Tibial nerve (tissue), 3 donors: ENCODE measurements at regions not wholly inside any gene's neighbourhood (a gene's known extent, or its start where the extent isn't known, plus 50 kb on each side); places are given as distances from the start of the nearest gene placed in this dataset.

Source experiments
- POLR2A ChIP-seq, 2 donors: fragments of 450-650 bp; IDR thresholded peaks; one replicate each; pipeline ENCODE4 v1.6.1; 2017; ENCODE audit warnings: antibody characterized with exemption in 2 of 2, mild to moderate bottlenecking in 2 of 2, moderate library complexity in 2 of 2
- TF ChIP-seq, protein P1 (sequence below), 5 experiments: fragments of 200-600 bp in 3 of 5; fragments of 450-650 bp in 2 of 5; sonication (generic) in 3 of 5; IDR thresholded peaks; one replicate each; pipeline ENCODE4 v1.5.1; 2016 to 2019; ENCODE audit warnings: antibody characterized with exemption in 5 of 5, mild to moderate bottlenecking in 3 of 5, moderate library complexity in 2 of 5

DNA sequence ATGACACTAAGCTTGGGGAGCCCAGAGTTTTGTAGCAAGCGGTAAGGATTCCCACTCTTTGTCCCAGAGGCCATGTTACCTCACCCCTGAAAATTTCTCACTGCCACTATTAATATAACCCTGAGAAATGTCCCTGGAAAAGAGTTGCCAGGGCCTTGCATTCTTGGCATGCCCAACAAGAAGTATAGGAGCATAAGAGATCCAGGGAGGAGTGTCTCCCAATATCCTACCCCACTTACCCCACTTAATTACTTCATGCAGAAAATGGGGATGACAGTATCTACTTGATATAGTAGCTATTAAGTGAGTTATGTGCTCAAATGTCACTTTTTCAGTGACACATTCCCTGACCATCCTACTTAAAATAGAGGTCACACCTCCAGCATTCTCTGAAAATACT lies 120.5 kb upstream of the C1GALT1C1 start:
- TF ChIP-seq, protein P1, sequence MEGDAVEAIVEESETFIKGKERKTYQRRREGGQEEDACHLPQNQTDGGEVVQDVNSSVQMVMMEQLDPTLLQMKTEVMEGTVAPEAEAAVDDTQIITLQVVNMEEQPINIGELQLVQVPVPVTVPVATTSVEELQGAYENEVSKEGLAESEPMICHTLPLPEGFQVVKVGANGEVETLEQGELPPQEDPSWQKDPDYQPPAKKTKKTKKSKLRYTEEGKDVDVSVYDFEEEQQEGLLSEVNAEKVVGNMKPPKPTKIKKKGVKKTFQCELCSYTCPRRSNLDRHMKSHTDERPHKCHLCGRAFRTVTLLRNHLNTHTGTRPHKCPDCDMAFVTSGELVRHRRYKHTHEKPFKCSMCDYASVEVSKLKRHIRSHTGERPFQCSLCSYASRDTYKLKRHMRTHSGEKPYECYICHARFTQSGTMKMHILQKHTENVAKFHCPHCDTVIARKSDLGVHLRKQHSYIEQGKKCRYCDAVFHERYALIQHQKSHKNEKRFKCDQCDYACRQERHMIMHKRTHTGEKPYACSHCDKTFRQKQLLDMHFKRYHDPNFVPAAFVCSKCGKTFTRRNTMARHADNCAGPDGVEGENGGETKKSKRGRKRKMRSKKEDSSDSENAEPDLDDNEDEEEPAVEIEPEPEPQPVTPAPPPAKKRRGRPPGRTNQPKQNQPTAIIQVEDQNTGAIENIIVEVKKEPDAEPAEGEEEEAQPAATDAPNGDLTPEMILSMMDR (IDR thresholded peaks at IDR 0.05) = no peak
- no peak for TF ChIP-seq POLR2A (IDR thresholded peaks at IDR 0.05)
